ENCODE measurements at regions not wholly inside any gene's neighbourhood (a gene's known extent, or its start where the extent isn't known, plus 50 kb on each side); places are given as distances from the start of the nearest gene placed in this dataset.

DNA sequence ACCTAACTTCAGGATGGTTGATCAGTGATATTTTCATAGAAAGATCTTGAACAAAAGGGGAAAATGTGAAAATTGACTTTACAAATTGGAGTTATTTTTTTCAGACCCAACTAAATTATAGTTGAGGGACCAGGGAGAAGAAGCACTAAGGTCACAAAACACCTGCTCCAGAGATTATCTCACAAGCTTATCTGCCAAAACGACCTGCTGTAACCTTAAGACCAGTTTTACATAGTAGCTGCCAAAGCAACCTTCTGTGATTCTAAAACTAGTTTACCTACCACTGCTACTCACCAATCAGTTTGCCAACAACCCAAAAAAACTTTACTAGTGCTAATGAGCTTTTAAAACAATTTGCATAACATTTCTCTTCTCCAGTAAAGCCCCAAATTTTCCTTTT is 972.1 kb downstream of the C4orf33 start:
- ATAC-seq: no peak
- Histone ChIP-seq H3K4me1 (no peaks in the 10 kb centered on the region), H3K27ac (no peak overlapping the region), H3K4me2 (no peak overlapping the region), H3K9me3 (no peaks in the 10 kb centered on the region), H3K4me3 (no peak overlapping the region)
- no peak for FAIRE-seq
- ChIA-PET CTCF (no interaction called here), POLR2A (no interaction called here)
- DNase-seq (ENCODE audit: low read depth in 1 of 2, low spot score in 1 of 2): no peak
- TF ChIP-seq RARB (CRISPR knock-in tag; IDR thresholded peaks at IDR 0.05) (no peak), CHD2 (IDR thresholded peaks at IDR 0.05; ENCODE audit: low read length, partially characterized antibody) (no peak), PHF8 (IDR thresholded peaks at IDR 0.05; ENCODE audit: borderline replicate concordance, low read depth) (no peak), USF2 (IDR thresholded peaks at IDR 0.05) (no peak)
- TF ChIP-seq, protein P1, sequence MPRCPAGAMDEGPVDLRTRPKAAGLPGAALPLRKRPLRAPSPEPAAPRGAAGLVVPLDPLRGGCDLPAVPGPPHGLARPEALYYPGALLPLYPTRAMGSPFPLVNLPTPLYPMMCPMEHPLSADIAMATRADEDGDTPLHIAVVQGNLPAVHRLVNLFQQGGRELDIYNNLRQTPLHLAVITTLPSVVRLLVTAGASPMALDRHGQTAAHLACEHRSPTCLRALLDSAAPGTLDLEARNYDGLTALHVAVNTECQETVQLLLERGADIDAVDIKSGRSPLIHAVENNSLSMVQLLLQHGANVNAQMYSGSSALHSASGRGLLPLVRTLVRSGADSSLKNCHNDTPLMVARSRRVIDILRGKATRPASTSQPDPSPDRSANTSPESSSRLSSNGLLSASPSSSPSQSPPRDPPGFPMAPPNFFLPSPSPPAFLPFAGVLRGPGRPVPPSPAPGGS (IDR thresholded peaks at IDR 0.05): no peak
- 0% methylated on average over 1 of the region's 1 CpG for WGBS (ENCODE audit: missing lambda C conversion rate)

DNA sequence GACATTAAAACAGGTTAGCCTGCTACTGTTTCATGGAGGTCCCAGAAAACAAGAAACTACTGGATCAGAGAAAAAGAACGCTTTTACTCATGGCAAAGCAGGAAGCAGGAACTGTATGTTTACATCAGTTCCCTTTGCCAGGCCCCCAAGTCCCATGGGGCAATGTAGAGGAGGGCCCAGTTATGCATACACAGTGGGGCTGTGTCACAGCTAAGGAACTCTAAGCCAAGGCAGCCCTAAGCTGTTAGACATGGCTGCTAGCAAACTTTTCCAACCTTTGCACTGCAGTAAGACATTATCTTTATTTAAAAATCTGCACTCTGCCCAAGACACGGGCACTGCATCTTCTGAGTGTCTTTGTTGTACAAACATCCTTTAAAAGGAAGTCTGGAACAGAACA is 975.8 kb downstream of the C4orf33 start:
- ChIA-PET POLR2A (no interaction called here), CTCF (no interaction called here)
- no peak for FAIRE-seq
- no peaks in the 10 kb centered on the region for H3K4me1 ChIP-seq
- no peaks in the 10 kb centered on the region for H3K9me3 ChIP-seq
- H3K27ac ChIP-seq: no peak overlapping the region
- WGBS (ENCODE audit: missing lambda C conversion rate): 9% methylated on average over 2 of the region's 2 CpGs
- no peak for DNase-seq (ENCODE audit: low read depth in 1 of 2, low spot score in 1 of 2)
- ATAC-seq: no peak
- H3K4me3 ChIP-seq: no peak overlapping the region
- no peak for TF ChIP-seq HEYL (CRISPR knock-in tag; IDR thresholded peaks at IDR 0.05)
- TF ChIP-seq MYC (IDR thresholded peaks at IDR 0.05; ENCODE audit: borderline replicate concordance, low read length): no peak
- no peak for TF ChIP-seq MAZ (IDR thresholded peaks at IDR 0.05; ENCODE audit: borderline replicate concordance, low read depth, low read length)
- TF ChIP-seq RARB (CRISPR knock-in tag; IDR thresholded peaks at IDR 0.05): no peak
- no peak overlapping the region for H3K4me2 ChIP-seq

DNA sequence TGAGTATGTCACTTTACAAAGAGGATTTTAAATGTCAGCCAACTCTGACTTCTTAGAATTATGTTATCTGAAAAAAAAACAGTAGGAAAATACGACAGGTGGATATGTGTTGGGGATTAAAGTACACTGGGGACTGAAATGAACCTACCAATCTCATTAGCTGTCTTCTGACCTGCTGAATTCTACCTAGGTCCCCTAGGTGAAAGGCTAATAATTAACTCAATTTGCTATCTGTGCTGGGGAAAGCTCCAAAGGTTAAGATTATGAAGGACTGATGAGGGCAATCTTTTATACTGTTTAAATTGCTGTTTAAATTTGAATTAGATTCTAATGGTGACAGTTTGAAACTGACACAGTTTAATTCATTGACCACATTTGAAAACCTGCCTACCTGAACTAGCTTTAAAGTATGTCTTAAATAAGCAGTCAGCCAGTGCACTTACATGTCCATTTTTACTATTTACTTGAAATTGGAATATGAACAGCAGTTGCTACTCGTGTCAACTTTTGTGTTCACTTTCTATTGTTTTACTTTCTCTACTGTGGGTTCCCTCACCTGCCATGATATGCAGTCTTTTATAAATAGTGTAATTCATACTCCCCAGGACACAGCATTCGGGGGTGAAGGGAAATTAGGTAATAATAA is 977.3 kb downstream of the C4orf33 start:
- 8% methylated on average over 3 of the region's 3 CpGs for WGBS (ENCODE audit: missing lambda C conversion rate)
- FAIRE-seq: no peak
- no peak for DNase-seq (ENCODE audit: low read depth in 1 of 2, low spot score in 1 of 2)
- no peaks in the 10 kb centered on the region for H3K4me1 ChIP-seq
- ChIA-PET CTCF (no interaction called here), POLR2A (no interaction called here)
- TF ChIP-seq TFCP2L1 (CRISPR knock-in tag; IDR thresholded peaks at IDR 0.05) (no peak), CTCF (IDR thresholded peaks at IDR 0.05) (no peak)
- H3K9me3 ChIP-seq: no peaks in the 10 kb centered on the region
- no peak overlapping the region for H3K27ac ChIP-seq
- no peak overlapping the region for H3K4me3 ChIP-seq
- H3K4me2 ChIP-seq: no peak overlapping the region
- no peak for ATAC-seq

GRCh38 chr4:130074096-130074495 is 978.1 kb downstream of the C4orf33 start:
- DNase-seq (ENCODE audit: low read depth in 1 of 2, low spot score in 1 of 2) (no peak), ATAC-seq (no peak), FAIRE-seq (no peak)
- Histone ChIP-seq H3K9me3 (no peaks in the 10 kb centered on the region), H3K27ac (no peak overlapping the region), H3K4me2 (no peak overlapping the region), H3K4me3 (no peak overlapping the region), H3K4me1 (no peaks in the 10 kb centered on the region)
- ChIA-PET POLR2A (no interaction called here), CTCF (no interaction called here)
- TF ChIP-seq POLR2AphosphoS2 (conservative IDR thresholded peaks at IDR 0.05; ENCODE audit: low read length) (no peak), HDAC2 (IDR thresholded peaks at IDR 0.05) (no peak), RAD21 (conservative IDR thresholded peaks at IDR 0.05 in 1 of 2, IDR thresholded peaks at IDR 0.05 in 1 of 2) (no peak), ZSCAN20 (CRISPR knock-in tag; IDR thresholded peaks at IDR 0.05) (no peak), JUN (IDR thresholded peaks at IDR 0.05) (no peak), MAZ (IDR thresholded peaks at IDR 0.05; ENCODE audit: borderline replicate concordance, low read depth, low read length) (no peak), FOSL2 (IDR thresholded peaks at IDR 0.05) (no peak), FOSL2 (CRISPR knock-in tag; IDR thresholded peaks at IDR 0.05) (no peak), ATOH8 (CRISPR knock-in tag; IDR thresholded peaks at IDR 0.05; ENCODE audit: low read depth) (no peak), GATA3 (IDR thresholded peaks at IDR 0.05; ENCODE audit: borderline replicate concordance) (no peak)
- TF ChIP-seq, protein P2, sequence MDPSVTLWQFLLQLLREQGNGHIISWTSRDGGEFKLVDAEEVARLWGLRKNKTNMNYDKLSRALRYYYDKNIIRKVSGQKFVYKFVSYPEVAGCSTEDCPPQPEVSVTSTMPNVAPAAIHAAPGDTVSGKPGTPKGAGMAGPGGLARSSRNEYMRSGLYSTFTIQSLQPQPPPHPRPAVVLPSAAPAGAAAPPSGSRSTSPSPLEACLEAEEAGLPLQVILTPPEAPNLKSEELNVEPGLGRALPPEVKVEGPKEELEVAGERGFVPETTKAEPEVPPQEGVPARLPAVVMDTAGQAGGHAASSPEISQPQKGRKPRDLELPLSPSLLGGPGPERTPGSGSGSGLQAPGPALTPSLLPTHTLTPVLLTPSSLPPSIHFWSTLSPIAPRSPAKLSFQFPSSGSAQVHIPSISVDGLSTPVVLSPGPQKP (IDR thresholded peaks at IDR 0.05; ENCODE audit: low read depth, low read length): no peak
- WGBS (ENCODE audit: missing lambda C conversion rate): 30% methylated on average over 5 of the region's 5 CpGs

Data from A549 (cell line).